Esophagus muscularis mucosa (tissue), 4 donors: ENCODE measurements at regions not wholly inside any gene's neighbourhood (a gene's known extent, or its start where the extent isn't known, plus 50 kb on each side); places are given as distances from the start of the nearest gene placed in this dataset.

Experiments
- DNase-seq: peaks from one replicate; pipeline ENCODE4 v3.0.0-alpha.2; 2017; ENCODE audit errors: extremely low spot score
- H3K27ac ChIP-seq, 4 donors: fragments of 200-600 bp; sonication (generic); replicated peaks in 1 of 4; 1 replicate in 3 of 4; 2 replicates in 1 of 4; pipeline ENCODE4 v1.5.1; 2016 to 2019; ENCODE audit warnings: mild to moderate bottlenecking in 1 of 4
- H3K27me3 ChIP-seq, 4 donors: fragments of 200-600 bp; sonication (generic); one replicate each; pipeline versions ENCODE4 v1.5.1 to v1.6.0; 2016 to 2019
- H3K36me3 ChIP-seq, 4 donors: fragments of 200-600 bp; sonication (generic); one replicate each; pipeline ENCODE4 v1.5.1; 2016 to 2019
- H3K4me1 ChIP-seq, 4 donors: fragments of 200-600 bp; sonication (generic); one replicate each; pipeline ENCODE4 v1.5.1; 2016 to 2019
- H3K4me3 ChIP-seq, 4 donors: fragments of 200-600 bp; sonication (generic); 1 replicate in 2 of 4; 2 replicates in 2 of 4; pipeline ENCODE4 v1.5.1; 2016 to 2019; ENCODE audit warnings: mild to moderate bottlenecking in 4 of 4, moderate library complexity in 1 of 4
- H3K9me3 ChIP-seq, 4 donors: fragments of 200-600 bp; sonication (generic); 1 replicate in 3 of 4; 2 replicates in 1 of 4; pipeline ENCODE4 v1.5.1; 2016 to 2019
- CTCF ChIP-seq, 3 experiments: fragments of 200-600 bp in 2 of 3; fragments of 450-650 bp in 1 of 3; sonication (generic) in 2 of 3; IDR thresholded peaks; one replicate each; pipeline ENCODE4 v1.5.1; 2017 to 2019; ENCODE audit warnings: antibody characterized with exemption in 3 of 3, mild to moderate bottlenecking in 2 of 3, moderate library complexity in 1 of 3
- EP300 ChIP-seq: sonication (generic); formaldehyde crosslinking; IDR thresholded peaks from one replicate; pipeline ENCODE4 v1.6.1; 2017; ENCODE audit warnings: antibody characterized with exemption
- POLR2A ChIP-seq: fragments of 450-650 bp; IDR thresholded peaks from one replicate; pipeline ENCODE4 v1.6.1; 2017; ENCODE audit warnings: antibody characterized with exemption, moderate library complexity, mild to moderate bottlenecking, low read depth
- POLR2AphosphoS5 ChIP-seq, 2 donors: sonication (generic); formaldehyde crosslinking; IDR thresholded peaks; one replicate each; pipeline ENCODE4 v1.6.1; 2017; ENCODE audit warnings: antibody characterized with exemption in 2 of 2
- WGBS: methylation state at CpG from one replicate; pipeline ENCODE4 v1.1.5; 2018; 5-methylcytosine and 5-hydroxymethylcytosine counted together
- intact Hi-C: fragments of 100-400 bp; cut with DNase I; formaldehyde crosslinking; loops from one replicate; pipeline ENCODE4 v1.15.1; 2023

GRCh38 chr2:126784621-126785020 is 114.1 kb upstream of the TEX51 start:
- no peak overlapping the region for H3K27ac ChIP-seq
- no peaks in the 10 kb centered on the region for H3K9me3 ChIP-seq
- H3K4me1 ChIP-seq, result no peaks in the 10 kb centered on the region
- peaks cover 0 to 4% (median 0%) of the 10 kb centered on the region in 4 donors for H3K27me3 ChIP-seq
- 72% methylated on average over 2 of the region's 2 CpGs for WGBS
- no peaks in the 10 kb centered on the region for H3K36me3 ChIP-seq
- intact Hi-C loops, result no loop called here
- no peak for DNase-seq
- TF ChIP-seq POLR2AphosphoS5 (IDR thresholded peaks at IDR 0.05), result no peak
- no peak for TF ChIP-seq EP300
- no peak for TF ChIP-seq CTCF (IDR thresholded peaks at IDR 0.05)
- TF ChIP-seq POLR2A, result no peak
- H3K4me3 ChIP-seq, result no peak overlapping the region

- 100% methylated on average over 3 of the region's 3 CpGs for WGBS
- no peak overlapping the region for H3K4me3 ChIP-seq
- no peaks in the 10 kb centered on the region for H3K4me1 ChIP-seq
- no peak for TF ChIP-seq CTCF (IDR thresholded peaks at IDR 0.05)
- no peak for TF ChIP-seq POLR2A
- TF ChIP-seq EP300, result no peak
- no peak for TF ChIP-seq POLR2AphosphoS5 (IDR thresholded peaks at IDR 0.05)
- DNase-seq, result no peak
- H3K27me3 ChIP-seq, result peaks cover 0 to 4% (median 0%) of the 10 kb centered on the region in 4 donors
- no peaks in the 10 kb centered on the region for H3K9me3 ChIP-seq
- intact Hi-C loops, result no loop called here
- no peaks in the 10 kb centered on the region for H3K36me3 ChIP-seq
- H3K27ac ChIP-seq, result no peak overlapping the region
Observed at GRCh38 chr2:126785236-126785635, 113.5 kb upstream of the TEX51 start.

- no peak for DNase-seq
- H3K36me3 ChIP-seq, result no peaks in the 10 kb centered on the region
- no peaks in the 10 kb centered on the region for H3K9me3 ChIP-seq
- 89% methylated on average over 2 of the region's 2 CpGs for WGBS
- H3K27me3 ChIP-seq, result peaks cover 0 to 1% (median 0%) of the 10 kb centered on the region in 4 donors
- no peaks in the 10 kb centered on the region for H3K4me1 ChIP-seq
- intact Hi-C loops, result no loop called here
- H3K4me3 ChIP-seq, result no peak overlapping the region
- TF ChIP-seq EP300 (no peak), POLR2A (no peak), POLR2AphosphoS5 (IDR thresholded peaks at IDR 0.05) (no peak), CTCF (IDR thresholded peaks at IDR 0.05) (no peak)
- no peak overlapping the region for H3K27ac ChIP-seq
Observed at GRCh38 chr2:126785862-126786261, 112.8 kb upstream of the TEX51 start.

- DNase-seq, result no peak
- H3K27ac ChIP-seq, result no peak overlapping the region
- WGBS, result 100% methylated on average over 2 of the region's 4 CpGs
- TF ChIP-seq CTCF (IDR thresholded peaks at IDR 0.05) (no peak), POLR2AphosphoS5 (IDR thresholded peaks at IDR 0.05) (no peak)
- no peaks in the 10 kb centered on the region for H3K4me1 ChIP-seq
- peaks cover 0 to 8% (median 0%) of the 10 kb centered on the region in 4 donors for H3K27me3 ChIP-seq
- intact Hi-C loops, result no loop called here
- no peaks in the 10 kb centered on the region for H3K9me3 ChIP-seq
- no peak overlapping the region for H3K4me3 ChIP-seq
- H3K36me3 ChIP-seq, result no peaks in the 10 kb centered on the region
Observed at GRCh38 chr2:126786765-126787164, 111.9 kb upstream of the TEX51 start.

GRCh38 chr2:126787289-126787688 is 111.4 kb upstream of the TEX51 start:
- H3K36me3 ChIP-seq, result no peaks in the 10 kb centered on the region
- intact Hi-C loops, result no loop called here
- peaks cover 0 to 12% (median 0%) of the 10 kb centered on the region in 4 donors for H3K27me3 ChIP-seq
- H3K9me3 ChIP-seq, result no peaks in the 10 kb centered on the region
- no peaks in the 10 kb centered on the region for H3K4me1 ChIP-seq
- no peak overlapping the region for H3K4me3 ChIP-seq
- no peak overlapping the region for H3K27ac ChIP-seq
- WGBS, result 90% methylated on average over 4 of the region's 4 CpGs
- TF ChIP-seq POLR2A (no peak), CTCF (IDR thresholded peaks at IDR 0.05) (no peak), EP300 (no peak), POLR2AphosphoS5 (IDR thresholded peaks at IDR 0.05) (no peak)
- no peak for DNase-seq
